ENCODE measurements at regions not wholly inside any gene's neighbourhood (a gene's known extent, or its start where the extent isn't known, plus 50 kb on each side); places are given as distances from the start of the nearest gene placed in this dataset.

- TF ChIP-seq CTCF (conservative IDR thresholded peaks at IDR 0.05; ENCODE audit: control insufficient read depth, insufficient read depth, low read depth, low read length): no peak
Observed at GRCh38 chr2:177029075-177029474, 183.5 kb upstream of the HNRNPA3 start.

GRCh38 chr2:177029501-177029900 lies 183.1 kb upstream of the HNRNPA3 start:
- H3K4me3 ChIP-seq (ENCODE audit: control insufficient read depth, low read depth, low read length): no peak overlapping the region
- DNase-seq (ENCODE audit: low read depth): no peak
- no peak for TF ChIP-seq CTCF (conservative IDR thresholded peaks at IDR 0.05; ENCODE audit: control insufficient read depth, insufficient read depth, low read depth, low read length)

More at GRCh38 chr2:177029075-177029474, 183.5 kb upstream of the HNRNPA3 start:
- no peak overlapping the region for H3K4me3 ChIP-seq (ENCODE audit: control insufficient read depth, low read depth, low read length)
- DNase-seq (ENCODE audit: low read depth): no peak

- TF ChIP-seq CTCF (conservative IDR thresholded peaks at IDR 0.05; ENCODE audit: control insufficient read depth, insufficient read depth, low read depth, low read length): no peak
- H3K4me3 ChIP-seq (ENCODE audit: control insufficient read depth, low read depth, low read length): no peak overlapping the region
- DNase-seq (ENCODE audit: low read depth): no peak
Observed at GRCh38 chr2:177029901-177030300, 182.7 kb upstream of the HNRNPA3 start.

GRCh38 chr2:177030451-177031105 lies 182.0 kb upstream of the HNRNPA3 start:
- no peak for DNase-seq (ENCODE audit: low read depth)
- no peak overlapping the region for H3K4me3 ChIP-seq (ENCODE audit: control insufficient read depth, low read depth, low read length)
- no peak for TF ChIP-seq CTCF (conservative IDR thresholded peaks at IDR 0.05; ENCODE audit: control insufficient read depth, insufficient read depth, low read depth, low read length)

GRCh38 chr2:177031438-177032180 lies 181.0 kb upstream of the HNRNPA3 start:
- TF ChIP-seq CTCF (conservative IDR thresholded peaks at IDR 0.05; ENCODE audit: control insufficient read depth, insufficient read depth, low read depth, low read length): no peak
- no peak for DNase-seq (ENCODE audit: low read depth)
- H3K4me3 ChIP-seq (ENCODE audit: control insufficient read depth, low read depth, low read length): no peak overlapping the region

GRCh38 chr2:177036747-177037146 lies 175.8 kb upstream of the HNRNPA3 start:
- no peak for TF ChIP-seq CTCF (conservative IDR thresholded peaks at IDR 0.05; ENCODE audit: control insufficient read depth, insufficient read depth, low read depth, low read length)
- DNase-seq (ENCODE audit: low read depth): no peak
- H3K4me3 ChIP-seq (ENCODE audit: control insufficient read depth, low read depth, low read length): no peak overlapping the region
